CD4-positive, alpha-beta T cell treated with Interleukin-12 subunit alpha and Interleukin-12 subunit beta, for 1 hour (primary cell): ENCODE measurements at regions not wholly inside any gene's neighbourhood (a gene's known extent, or its start where the extent isn't known, plus 50 kb on each side); places are given as distances from the start of the nearest gene placed in this dataset.
A peak's percentile ranks its signal among the peaks of the same experiment; 100 is the strongest.

Experiments
- DNase-seq: peaks from one replicate; pipeline ENCODE4 v3.0.0-alpha.2; 2020

DNA sequence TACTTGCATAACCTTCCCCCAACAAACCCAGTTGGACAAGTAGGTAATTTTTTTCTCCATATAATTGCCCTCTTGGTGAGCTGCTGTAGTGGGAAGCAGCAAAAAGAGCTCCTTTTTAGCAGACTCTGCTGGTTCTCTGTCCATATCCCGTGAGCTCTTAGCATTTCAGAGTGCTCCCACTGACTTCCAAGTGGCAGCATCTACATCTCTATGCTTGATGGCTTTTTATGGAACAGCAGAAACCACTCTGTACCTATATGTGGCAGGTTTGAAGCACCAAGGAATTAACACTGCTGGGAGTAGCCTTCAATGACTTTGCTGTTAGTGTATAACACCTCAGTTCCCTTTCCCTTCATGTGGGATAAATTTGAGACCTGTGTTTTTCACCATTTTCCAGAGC lies 168.4 kb upstream of the NHS start:
- DNase-seq: no peak

DNA sequence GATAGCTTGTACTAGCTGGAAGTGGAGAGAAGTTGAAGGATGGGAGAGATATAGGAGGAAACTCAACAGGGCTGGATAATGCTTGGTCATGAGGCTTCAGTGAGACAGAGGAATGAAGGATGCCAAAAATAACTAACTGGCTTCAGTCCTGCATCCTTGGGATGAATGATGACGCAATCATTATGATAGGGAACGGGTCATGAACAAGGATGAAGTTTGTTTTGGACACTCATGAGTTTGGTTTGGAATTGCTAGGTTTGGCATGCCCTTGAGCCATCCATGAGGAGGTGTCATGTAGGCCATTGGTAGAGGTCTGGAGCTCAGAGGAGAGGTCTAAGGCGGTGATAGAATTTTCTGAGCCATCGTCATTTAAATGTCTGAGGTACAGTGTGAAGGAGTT lies 160.0 kb upstream of the NHS start:
- DNase-seq: no peak

GRCh38 chrX:17226736-17227135 lies 148.3 kb upstream of the NHS start:
- no peak for DNase-seq

- no peak for DNase-seq
Observed at GRCh38 chrX:17237146-17237545, 137.9 kb upstream of the NHS start.

- DNase-seq: peak; percentile 15
Observed at GRCh38 chrX:17242470-17242869, 132.5 kb upstream of the NHS start.

DNA sequence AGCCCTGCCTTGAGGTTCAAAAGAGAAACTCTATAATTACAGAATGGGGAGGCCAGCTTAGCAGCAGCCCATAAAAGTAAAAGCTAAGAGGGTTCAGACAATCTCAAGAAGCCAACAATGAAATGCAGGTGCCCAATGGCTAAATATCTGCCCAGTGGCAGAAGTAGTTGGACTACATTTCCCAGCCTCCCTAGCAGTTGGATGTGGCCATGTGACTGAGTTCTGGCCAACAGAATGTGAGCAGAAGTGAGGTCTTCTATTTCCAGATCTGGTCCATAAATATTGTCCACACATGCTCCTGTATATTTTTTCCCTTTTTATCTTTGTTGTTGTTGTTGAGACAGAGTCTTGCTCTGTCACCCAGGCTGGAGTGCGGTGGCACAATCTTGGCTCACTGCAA lies 127.9 kb upstream of the NHS start:
- no peak for DNase-seq

- DNase-seq: no peak
Observed at GRCh38 chrX:17262123-17262522, 112.9 kb upstream of the NHS start.

DNA sequence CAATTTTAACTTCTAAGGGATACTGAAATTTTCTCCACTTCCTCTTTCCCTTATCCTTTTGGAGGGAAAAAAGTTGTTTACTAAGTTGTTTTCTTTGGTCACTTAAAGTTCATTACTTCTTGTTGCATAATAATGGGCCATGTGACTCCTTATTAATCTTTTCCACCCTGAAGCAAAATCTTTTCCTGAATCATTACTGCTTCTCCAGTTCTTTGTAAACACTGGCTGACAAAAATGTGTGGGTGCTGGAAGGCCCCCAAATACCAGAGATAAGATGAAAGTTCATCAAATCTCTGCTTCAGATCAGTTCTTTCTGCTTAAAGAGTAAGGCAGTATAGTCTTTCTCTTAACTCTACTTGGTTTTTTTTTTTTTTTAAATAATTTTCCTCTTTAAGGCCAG lies 108.9 kb upstream of the NHS start:
- DNase-seq: no peak

DNA sequence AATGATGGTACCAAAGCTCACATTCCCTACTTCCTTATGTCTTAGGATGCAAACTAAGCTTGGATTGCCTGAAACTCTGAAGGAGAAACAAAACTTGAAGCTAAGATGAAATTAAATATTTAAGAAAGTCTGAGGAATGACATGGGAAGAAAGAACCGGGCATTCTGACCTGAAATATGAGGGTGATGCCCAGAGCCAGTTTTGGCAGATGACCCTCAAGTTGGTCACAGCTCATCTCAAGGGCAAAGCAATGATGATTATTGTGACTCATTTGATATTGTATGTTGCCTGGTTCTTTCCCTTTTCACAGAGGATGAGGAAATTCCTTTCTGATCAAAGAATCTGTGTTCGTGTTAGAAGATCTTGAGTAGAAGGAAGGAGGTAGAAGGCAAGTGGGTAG lies 96.0 kb upstream of the NHS start:
- no peak for DNase-seq

GRCh38 chrX:17285983-17286382 lies 89.0 kb upstream of the NHS start:
- no peak for DNase-seq

DNA sequence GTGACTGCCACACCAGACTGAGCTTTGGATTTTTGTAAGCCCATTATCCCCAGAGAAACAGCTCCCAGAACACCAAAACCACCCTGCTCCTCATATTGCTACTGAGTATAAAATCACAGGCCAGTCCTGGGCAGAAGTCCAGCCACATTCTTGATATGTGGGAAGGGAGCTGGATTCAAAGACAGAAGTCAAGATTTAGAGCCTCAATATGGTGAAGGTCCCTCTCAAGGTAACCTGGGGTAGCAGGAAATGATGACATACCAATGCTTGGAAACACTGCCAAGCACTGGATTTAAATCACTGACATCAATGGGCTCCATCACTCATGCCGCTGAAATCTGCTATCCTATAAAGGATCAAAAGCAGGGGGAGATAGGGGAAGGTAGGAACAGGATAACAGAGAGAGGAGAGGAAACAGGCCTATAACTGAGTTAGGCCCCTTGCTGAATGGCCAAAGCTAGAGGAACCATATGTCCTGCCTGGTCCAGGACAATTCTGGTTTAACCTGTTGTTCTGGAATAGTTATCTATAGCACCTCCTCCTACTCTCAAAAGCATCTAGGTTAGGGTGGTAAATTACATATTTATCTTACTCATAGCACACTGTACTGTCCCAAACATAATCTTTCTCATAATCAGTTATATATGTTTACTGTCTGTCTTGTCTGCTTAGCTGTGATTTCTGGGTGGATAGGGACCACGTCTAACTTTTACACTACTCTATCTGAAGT lies 83.7 kb upstream of the NHS start:
- no peak for DNase-seq

- no peak for DNase-seq
Observed at GRCh38 chrX:17292111-17292527, 82.9 kb upstream of the NHS start.

GRCh38 chrX:17294561-17294960 lies 80.4 kb upstream of the NHS start:
- no peak for DNase-seq

GRCh38 chrX:17295791-17296190 lies 79.2 kb upstream of the NHS start:
- DNase-seq: no peak

GRCh38 chrX:17298564-17298963 lies 76.4 kb upstream of the NHS start:
- no peak for DNase-seq

- DNase-seq: no peak
Observed at GRCh38 chrX:17299206-17299605, 75.8 kb upstream of the NHS start.

DNA sequence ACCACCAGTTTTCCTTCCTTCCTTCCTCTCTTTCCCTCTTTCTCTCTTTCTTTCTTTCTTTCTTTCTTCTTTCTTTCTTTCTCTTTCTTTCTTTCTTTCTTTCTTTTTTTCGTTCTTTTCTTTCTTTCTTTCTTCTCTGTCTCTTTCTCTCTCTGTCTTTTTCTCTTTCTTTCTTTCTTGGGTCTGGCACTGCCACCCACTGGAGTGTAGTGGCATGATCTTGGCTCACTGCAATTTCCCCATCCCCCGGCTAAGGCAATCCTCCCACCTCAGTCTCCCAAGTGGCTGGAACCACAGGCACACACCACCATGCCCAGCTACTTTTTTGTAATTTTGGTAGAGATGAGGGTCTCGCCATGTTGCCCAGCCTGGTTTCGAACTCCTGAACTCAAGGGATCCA lies 51.6 kb upstream of the NHS start:
- no peak for DNase-seq
